Endothelial cell of umbilical vein (primary cell): ENCODE measurements at regions not wholly inside any gene's neighbourhood (a gene's known extent, or its start where the extent isn't known, plus 50 kb on each side); places are given as distances from the start of the nearest gene placed in this dataset.

Experiments
- BruUV-seq: library from RNA; stranded (reverse); fragments of 400-500 nt; replicated peaks from 2 replicates; lab custom pipeline; 2021; lab: Mats Ljungman, UMichigan
- CTCF ChIA-PET: fragments of 300-600, 350-600 bp; sonication (Branson Sonifier 250); formaldehyde crosslinking; loops from one replicate; lab custom pipeline; 2021; ENCODE audit warnings: antibody characterized with exemption, inconsistent platforms; lab: Charles Lee
- POLR2A ChIA-PET: fragments of 300-600, 350-600 bp; sonication (Branson Sonifier 250); formaldehyde crosslinking; loops from one replicate; lab custom pipeline; 2021; ENCODE audit warnings: antibody characterized with exemption, inconsistent platforms; lab: Charles Lee
- DNase-seq: peaks from one replicate; pipeline ENCODE4 v3.0.0-alpha.2; 2011; ENCODE audit warnings: low read depth, low spot score
- FAIRE-seq: peaks from 2 replicates; lab custom pipeline; 2011; peaks lifted over from hg19 to GRCh38; lab: Jason Lieb, UNC
- H2AFZ ChIP-seq: 2 replicates; pipeline ENCODE4 v1.6.0; 2012; ENCODE audit warnings: low read depth, low read length, control low read depth, inconsistent platforms
- H3K27ac ChIP-seq: 2 replicates; pipeline ENCODE4 v1.5.1; 2011; ENCODE audit warnings: low read depth, mild to moderate bottlenecking, control low read depth, low read length, moderate library complexity; ENCODE audit not compliant: insufficient read depth
- H3K27me3 ChIP-seq, 2 experiments: 2 replicates each; pipeline versions ENCODE4 v1.6.0 to v1.6.1; 2011; ENCODE audit warnings: low read length in 2 of 2, mixed read lengths in 1 of 2; ENCODE audit not compliant: control insufficient read depth in 2 of 2, insufficient read depth in 2 of 2
- H3K36me3 ChIP-seq, 2 experiments: 2 replicates in 1 of 2; 3 replicates in 1 of 2; pipeline ENCODE4 v1.5.1; 2011; ENCODE audit warnings: low read length in 2 of 2, mild to moderate bottlenecking in 1 of 2, moderate library complexity in 1 of 2; ENCODE audit not compliant: control insufficient read depth in 2 of 2, insufficient read depth in 2 of 2; ENCODE audit errors: extremely low read depth in 1 of 2
- H3K4me1 ChIP-seq: 3 replicates; pipeline ENCODE4 v1.5.1; 2011; ENCODE audit warnings: mild to moderate bottlenecking, low read length; ENCODE audit not compliant: control insufficient read depth, insufficient read depth; ENCODE audit errors: extremely low read depth
- H3K4me2 ChIP-seq: 2 replicates; pipeline ENCODE4 v1.6.1; 2011; ENCODE audit warnings: low read length, control low read depth, mixed read lengths; ENCODE audit not compliant: insufficient read depth
- H3K4me3 ChIP-seq, 3 experiments: fragments of 200-600 bp in 1 of 3; sonication (generic), shearing (Covaris generic) in 1 of 3; replicated peaks in 1 of 3; 2 replicates each; pipeline ENCODE4 v1.5.1; 2011 to 2016; ENCODE audit warnings: control low read depth in 3 of 3, low read length in 3 of 3, mild to moderate bottlenecking in 2 of 3, inconsistent platforms in 1 of 3, low read depth in 1 of 3, moderate library complexity in 1 of 3; ENCODE audit not compliant: insufficient read depth in 1 of 3
- H3K79me2 ChIP-seq: 2 replicates; pipeline ENCODE4 v1.6.0; 2012; ENCODE audit warnings: low read length, inconsistent platforms; ENCODE audit not compliant: control insufficient read depth, insufficient read depth
- H3K9ac ChIP-seq: replicated peaks from 2 replicates; pipeline ENCODE3; 2011; ENCODE audit warnings: low read length, control low read depth; ENCODE audit not compliant: insufficient read depth; ENCODE audit errors: extremely low read depth
- H3K9me1 ChIP-seq: replicated peaks from 3 replicates; pipeline ENCODE4 v1.6.0; 2011; ENCODE audit warnings: mild to moderate bottlenecking, low read length; ENCODE audit not compliant: control insufficient read depth, insufficient read depth; ENCODE audit errors: extremely low read depth
- H3K9me3 ChIP-seq: replicated peaks from 2 replicates; pipeline ENCODE4 v1.5.1; 2012; ENCODE audit warnings: low read length, inconsistent platforms; ENCODE audit not compliant: control insufficient read depth, insufficient read depth
- H4K20me1 ChIP-seq: replicated peaks from 2 replicates; pipeline ENCODE3; 2011; ENCODE audit warnings: mild to moderate bottlenecking, low read length; ENCODE audit not compliant: control insufficient read depth, insufficient read depth; ENCODE audit errors: extremely low read depth
- EZH2 ChIP-seq: IDR thresholded peaks from 2 replicates; pipeline ENCODE4 v1.6.1; 2012; ENCODE audit warnings: borderline replicate concordance, low read depth, mild to moderate bottlenecking, moderate library complexity, low read length, inconsistent platforms; ENCODE audit not compliant: severe bottlenecking
- FOS ChIP-seq: IDR thresholded peaks from 2 replicates; pipeline ENCODE4 v1.6.1; 2011; ENCODE audit warnings: mild to moderate bottlenecking, low read length, moderate library complexity, borderline replicate concordance; ENCODE audit not compliant: insufficient read depth
- GATA2 ChIP-seq: IDR thresholded peaks from 2 replicates; pipeline ENCODE4 v1.7.0; 2011; ENCODE audit warnings: low read depth, mild to moderate bottlenecking, moderate library complexity, mixed read lengths, low read length; ENCODE audit not compliant: insufficient read length, insufficient read depth
- JUN ChIP-seq: IDR thresholded peaks from 2 replicates; pipeline ENCODE4 v1.6.1; 2011; ENCODE audit warnings: borderline replicate concordance, low read depth; ENCODE audit not compliant: insufficient read length, insufficient read depth
- MAX ChIP-seq: IDR thresholded peaks from 2 replicates; pipeline ENCODE4 v1.6.1; 2011; ENCODE audit not compliant: insufficient read depth, insufficient read length
- MYC ChIP-seq: IDR thresholded peaks from one replicate; pipeline ENCODE4 v1.6.1; 2011; ENCODE audit warnings: mild to moderate bottlenecking, low read depth, low read length
- POLR2A ChIP-seq: IDR thresholded peaks from 2 replicates; pipeline ENCODE4 v1.6.1; 2012; ENCODE audit warnings: low read depth, mild to moderate bottlenecking, control low read depth, low read length
- POLR2AphosphoS5 ChIP-seq: IDR thresholded peaks from 2 replicates; pipeline ENCODE4 v1.6.1; 2012; ENCODE audit warnings: low read depth, mild to moderate bottlenecking, control low read depth, low read length, moderate library complexity; ENCODE audit not compliant: insufficient read depth
- dilution Hi-C: fragments of 300-500 bp; cut with MboI; formaldehyde crosslinking; loops from one replicate; pipeline ENCODE4 v1.15.0; 2019; ENCODE audit warnings: low sequenced_read_pairs; ENCODE audit not compliant: extremely low pct_ligation_motif_present
- intact Hi-C: fragments of 100-400 bp; cut with micrococcal nuclease; formaldehyde crosslinking; loops from one replicate; pipeline ENCODE4 v1.10.0; 2022
- TF ChIP-seq, protein P1 (sequence below), 2 donors: IDR thresholded peaks; 1 replicate in 1 of 2; 2 replicates in 1 of 2; pipeline ENCODE4 v1.5.1; 2011; ENCODE audit warnings: low read length in 2 of 2, mild to moderate bottlenecking in 2 of 2, moderate library complexity in 2 of 2, control low read depth in 1 of 2, inconsistent platforms in 1 of 2, low read depth in 1 of 2; ENCODE audit not compliant: insufficient read depth in 1 of 2; ENCODE audit errors: extremely low read depth in 1 of 2

DNA sequence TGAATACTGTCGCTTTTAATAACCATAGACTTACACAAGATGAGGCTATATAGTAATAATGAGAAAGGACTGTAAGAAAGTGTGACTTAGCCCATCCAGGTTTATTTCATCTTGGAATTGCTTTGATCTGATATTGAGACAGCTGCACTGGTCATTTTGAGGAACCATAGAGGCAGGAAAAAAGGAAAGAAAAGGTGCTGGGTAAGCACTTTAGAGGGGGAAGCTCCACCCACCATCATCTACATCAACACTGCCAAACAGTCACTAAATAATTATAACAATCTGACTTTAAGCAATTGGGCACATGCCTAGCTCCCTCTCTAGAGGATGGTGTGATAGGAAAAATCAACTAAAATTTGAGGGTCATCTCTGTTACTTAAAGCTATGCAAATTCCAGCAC, 70.6 kb upstream of the ST6GALNAC3 start:
- no peaks in the 10 kb centered on the region for H3K4me1 ChIP-seq
- H3K4me3 ChIP-seq, result no peak overlapping the region
- no peaks in the 10 kb centered on the region for H3K36me3 ChIP-seq
- H4K20me1 ChIP-seq, result no peaks in the 10 kb centered on the region
- no peak for DNase-seq
- no peaks in the 10 kb centered on the region for H3K9me1 ChIP-seq
- TF ChIP-seq POLR2A, result no peak
- TF ChIP-seq MAX, result no peak
- no peak for TF ChIP-seq MYC
- TF ChIP-seq JUN, result no peak
- TF ChIP-seq EZH2, result no peak
- no peak for TF ChIP-seq FOS
- TF ChIP-seq POLR2AphosphoS5, result no peak
- TF ChIP-seq, protein P1, sequence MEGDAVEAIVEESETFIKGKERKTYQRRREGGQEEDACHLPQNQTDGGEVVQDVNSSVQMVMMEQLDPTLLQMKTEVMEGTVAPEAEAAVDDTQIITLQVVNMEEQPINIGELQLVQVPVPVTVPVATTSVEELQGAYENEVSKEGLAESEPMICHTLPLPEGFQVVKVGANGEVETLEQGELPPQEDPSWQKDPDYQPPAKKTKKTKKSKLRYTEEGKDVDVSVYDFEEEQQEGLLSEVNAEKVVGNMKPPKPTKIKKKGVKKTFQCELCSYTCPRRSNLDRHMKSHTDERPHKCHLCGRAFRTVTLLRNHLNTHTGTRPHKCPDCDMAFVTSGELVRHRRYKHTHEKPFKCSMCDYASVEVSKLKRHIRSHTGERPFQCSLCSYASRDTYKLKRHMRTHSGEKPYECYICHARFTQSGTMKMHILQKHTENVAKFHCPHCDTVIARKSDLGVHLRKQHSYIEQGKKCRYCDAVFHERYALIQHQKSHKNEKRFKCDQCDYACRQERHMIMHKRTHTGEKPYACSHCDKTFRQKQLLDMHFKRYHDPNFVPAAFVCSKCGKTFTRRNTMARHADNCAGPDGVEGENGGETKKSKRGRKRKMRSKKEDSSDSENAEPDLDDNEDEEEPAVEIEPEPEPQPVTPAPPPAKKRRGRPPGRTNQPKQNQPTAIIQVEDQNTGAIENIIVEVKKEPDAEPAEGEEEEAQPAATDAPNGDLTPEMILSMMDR (IDR thresholded peaks at IDR 0.05; ENCODE audit: extremely low read depth in 1 of 2, insufficient read depth in 1 of 2, low read depth in 1 of 2, low read length in 2 of 2), result no peak
- TF ChIP-seq GATA2, result no peak
- no TSS peak for BruUV-seq
- ChIA-PET POLR2A (no interaction called here), CTCF (interaction anchor here (1.0 kb wide), 1 partner anchor 166 kb away, joined by 3 read pairs; no protein-coding TSS in a partner anchor)
- H3K79me2 ChIP-seq, result no peaks in the 10 kb centered on the region
- H3K4me2 ChIP-seq, result no peak overlapping the region
- H3K27ac ChIP-seq, result no peak overlapping the region
- H2AFZ ChIP-seq, result no peak overlapping the region
- FAIRE-seq, result no peak
- H3K9me3 ChIP-seq, result no peaks in the 10 kb centered on the region
- no peak overlapping the region for H3K9ac ChIP-seq
- H3K27me3 ChIP-seq, result no peaks in the 10 kb centered on the region
- dilution Hi-C loops (no loop called here), intact Hi-C loops (no loop called here)
